VCaP (cell line): ENCODE measurements at regions not wholly inside any gene's neighbourhood (a gene's known extent, or its start where the extent isn't known, plus 50 kb on each side); places are given as distances from the start of the nearest gene placed in this dataset.
A peak's percentile ranks its signal among the peaks of the same experiment; 100 is the strongest.

Source experiments
- H3K27ac ChIP-seq: fragments of 450-650 bp; 2 replicates; pipeline ENCODE4 v1.5.1; 2017
- CTCF ChIP-seq: fragments of 450-650 bp; conservative IDR thresholded peaks from 2 replicates; pipeline ENCODE4 v1.5.1; 2017; ENCODE audit warnings: mild to moderate bottlenecking, moderate library complexity

GRCh38 chr4:180636696-180637404 lies 1606.4 kb upstream of the TENM3 start:
- no peak overlapping the region for H3K27ac ChIP-seq
- no peak for TF ChIP-seq CTCF

GRCh38 chr4:180637616-180638015 lies 1605.6 kb upstream of the TENM3 start:
- no peak overlapping the region for H3K27ac ChIP-seq
- no peak for TF ChIP-seq CTCF

- TF ChIP-seq CTCF, result no peak
- no peak overlapping the region for H3K27ac ChIP-seq
Observed at GRCh38 chr4:180640193-180640592, 1603.0 kb upstream of the TENM3 start.

GRCh38 chr4:180641495-180641894 lies 1601.7 kb upstream of the TENM3 start:
- H3K27ac ChIP-seq, result no peak overlapping the region
- TF ChIP-seq CTCF, result peak; percentile 49

GRCh38 chr4:180642732-180643131 lies 1600.5 kb upstream of the TENM3 start:
- no peak for TF ChIP-seq CTCF
- H3K27ac ChIP-seq, result no peak overlapping the region

GRCh38 chr4:180650273-180650672 lies 1592.9 kb upstream of the TENM3 start:
- H3K27ac ChIP-seq, result no peak overlapping the region
- no peak for TF ChIP-seq CTCF

GRCh38 chr4:180652533-180652932 lies 1590.7 kb upstream of the TENM3 start:
- H3K27ac ChIP-seq, result no peak overlapping the region
- TF ChIP-seq CTCF, result no peak
